ENCODE measurements at regions not wholly inside any gene's neighbourhood (a gene's known extent, or its start where the extent isn't known, plus 50 kb on each side); places are given as distances from the start of the nearest gene placed in this dataset.

- TF ChIP-seq, protein P1, sequence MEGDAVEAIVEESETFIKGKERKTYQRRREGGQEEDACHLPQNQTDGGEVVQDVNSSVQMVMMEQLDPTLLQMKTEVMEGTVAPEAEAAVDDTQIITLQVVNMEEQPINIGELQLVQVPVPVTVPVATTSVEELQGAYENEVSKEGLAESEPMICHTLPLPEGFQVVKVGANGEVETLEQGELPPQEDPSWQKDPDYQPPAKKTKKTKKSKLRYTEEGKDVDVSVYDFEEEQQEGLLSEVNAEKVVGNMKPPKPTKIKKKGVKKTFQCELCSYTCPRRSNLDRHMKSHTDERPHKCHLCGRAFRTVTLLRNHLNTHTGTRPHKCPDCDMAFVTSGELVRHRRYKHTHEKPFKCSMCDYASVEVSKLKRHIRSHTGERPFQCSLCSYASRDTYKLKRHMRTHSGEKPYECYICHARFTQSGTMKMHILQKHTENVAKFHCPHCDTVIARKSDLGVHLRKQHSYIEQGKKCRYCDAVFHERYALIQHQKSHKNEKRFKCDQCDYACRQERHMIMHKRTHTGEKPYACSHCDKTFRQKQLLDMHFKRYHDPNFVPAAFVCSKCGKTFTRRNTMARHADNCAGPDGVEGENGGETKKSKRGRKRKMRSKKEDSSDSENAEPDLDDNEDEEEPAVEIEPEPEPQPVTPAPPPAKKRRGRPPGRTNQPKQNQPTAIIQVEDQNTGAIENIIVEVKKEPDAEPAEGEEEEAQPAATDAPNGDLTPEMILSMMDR (conservative IDR thresholded peaks at IDR 0.05 in 1 of 2, IDR thresholded peaks at IDR 0.05 in 1 of 2; ENCODE audit: low read depth in 1 of 2, low read length in 2 of 2): no peak
- TF ChIP-seq EZH2 (IDR thresholded peaks at IDR 0.05; ENCODE audit: low read length, missing control alignments): no peak
Measured at GRCh38 chr20:51187261-51187660, 164.4 kb upstream of the KCNG1 start.

All from fibroblast of lung (primary cell).